Esophagus muscularis mucosa (tissue), 4 donors: ENCODE measurements at regions not wholly inside any gene's neighbourhood (a gene's known extent, or its start where the extent isn't known, plus 50 kb on each side); places are given as distances from the start of the nearest gene placed in this dataset.

Experiments used
- DNase-seq: peaks from one replicate; pipeline ENCODE4 v3.0.0-alpha.2; 2017; ENCODE audit errors: extremely low spot score
- H3K27ac ChIP-seq, 4 donors: fragments of 200-600 bp; sonication (generic); replicated peaks in 1 of 4; 1 replicate in 3 of 4; 2 replicates in 1 of 4; pipeline ENCODE4 v1.5.1; 2016 to 2019; ENCODE audit warnings: mild to moderate bottlenecking in 1 of 4
- H3K27me3 ChIP-seq, 4 donors: fragments of 200-600 bp; sonication (generic); one replicate each; pipeline versions ENCODE4 v1.5.1 to v1.6.0; 2016 to 2019
- H3K36me3 ChIP-seq, 4 donors: fragments of 200-600 bp; sonication (generic); one replicate each; pipeline ENCODE4 v1.5.1; 2016 to 2019
- H3K4me1 ChIP-seq, 4 donors: fragments of 200-600 bp; sonication (generic); one replicate each; pipeline ENCODE4 v1.5.1; 2016 to 2019
- H3K4me3 ChIP-seq, 4 donors: fragments of 200-600 bp; sonication (generic); 1 replicate in 2 of 4; 2 replicates in 2 of 4; pipeline ENCODE4 v1.5.1; 2016 to 2019; ENCODE audit warnings: mild to moderate bottlenecking in 4 of 4, moderate library complexity in 1 of 4
- H3K9me3 ChIP-seq, 4 donors: fragments of 200-600 bp; sonication (generic); 1 replicate in 3 of 4; 2 replicates in 1 of 4; pipeline ENCODE4 v1.5.1; 2016 to 2019
- CTCF ChIP-seq, 3 experiments: fragments of 200-600 bp in 2 of 3; fragments of 450-650 bp in 1 of 3; sonication (generic) in 2 of 3; IDR thresholded peaks; one replicate each; pipeline ENCODE4 v1.5.1; 2017 to 2019; ENCODE audit warnings: antibody characterized with exemption in 3 of 3, mild to moderate bottlenecking in 2 of 3, moderate library complexity in 1 of 3
- EP300 ChIP-seq: sonication (generic); formaldehyde crosslinking; IDR thresholded peaks from one replicate; pipeline ENCODE4 v1.6.1; 2017; ENCODE audit warnings: antibody characterized with exemption
- POLR2A ChIP-seq: fragments of 450-650 bp; IDR thresholded peaks from one replicate; pipeline ENCODE4 v1.6.1; 2017; ENCODE audit warnings: antibody characterized with exemption, moderate library complexity, mild to moderate bottlenecking, low read depth
- POLR2AphosphoS5 ChIP-seq, 2 donors: sonication (generic); formaldehyde crosslinking; IDR thresholded peaks; one replicate each; pipeline ENCODE4 v1.6.1; 2017; ENCODE audit warnings: antibody characterized with exemption in 2 of 2
- WGBS: methylation state at CpG from one replicate; pipeline ENCODE4 v1.1.5; 2018; 5-methylcytosine and 5-hydroxymethylcytosine counted together
- intact Hi-C: fragments of 100-400 bp; cut with DNase I; formaldehyde crosslinking; loops from one replicate; pipeline ENCODE4 v1.15.1; 2023

DNA sequence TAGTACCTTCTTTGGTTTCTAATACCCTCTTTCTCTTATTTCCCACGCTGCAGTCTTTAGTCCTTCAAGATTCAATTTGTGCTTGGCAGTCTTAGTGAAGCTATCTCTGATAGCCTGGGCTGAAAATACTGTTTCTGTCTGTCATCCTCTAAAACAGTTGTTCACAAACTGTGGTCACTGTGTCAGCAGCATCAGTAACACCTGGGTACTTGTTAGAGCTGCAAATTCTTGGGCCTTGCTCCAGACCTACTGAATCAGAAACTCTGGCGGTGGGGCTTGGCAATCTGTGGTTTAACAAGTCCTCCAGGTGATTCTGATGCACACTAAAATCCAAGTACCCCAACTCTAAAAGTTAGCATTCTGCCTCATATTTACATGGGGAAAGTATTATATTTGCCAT is 217.5 kb upstream of the SEL1L start:
- Histone ChIP-seq H3K4me1 (no peaks in the 10 kb centered on the region), H3K27me3 (no peaks in the 10 kb centered on the region), H3K9me3 (no peaks in the 10 kb centered on the region), H3K4me3 (no peak overlapping the region), H3K36me3 (no peaks in the 10 kb centered on the region), H3K27ac (no peak overlapping the region)
- WGBS = 85% methylated on average over 2 of the region's 2 CpGs
- DNase-seq = no peak
- intact Hi-C loops = no loop called here
- TF ChIP-seq POLR2AphosphoS5 (IDR thresholded peaks at IDR 0.05) (no peak), CTCF (IDR thresholded peaks at IDR 0.05) (no peak), EP300 (no peak), POLR2A (no peak)

DNA sequence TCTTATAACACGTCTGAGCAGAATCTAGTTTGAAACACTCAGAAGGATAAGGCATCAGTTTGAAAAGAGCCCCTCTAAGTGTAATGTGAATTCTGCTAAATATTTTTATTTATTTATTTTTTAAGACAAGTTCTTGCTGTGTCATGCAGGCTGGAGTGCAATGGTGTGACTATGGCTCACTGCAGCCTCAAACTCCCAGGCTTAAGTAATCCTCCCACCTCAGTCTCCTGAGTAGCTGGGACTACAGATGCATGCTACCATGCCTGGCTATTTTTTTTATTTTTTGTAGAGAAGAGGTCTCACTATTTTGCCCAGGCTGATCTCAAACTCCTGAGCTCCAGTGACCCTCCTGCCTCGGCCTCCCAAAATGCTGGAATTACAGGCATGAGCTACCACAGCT is 225.9 kb upstream of the SEL1L start:
- intact Hi-C loops = no loop called here
- Histone ChIP-seq H3K9me3 (no peaks in the 10 kb centered on the region), H3K4me3 (no peak overlapping the region), H3K36me3 (no peaks in the 10 kb centered on the region), H3K27me3 (no peaks in the 10 kb centered on the region), H3K27ac (no peak overlapping the region), H3K4me1 (no peaks in the 10 kb centered on the region)
- no peak for DNase-seq
- WGBS = 73% methylated on average over 2 of the region's 2 CpGs
- TF ChIP-seq POLR2AphosphoS5 (IDR thresholded peaks at IDR 0.05) = no peak
- no peak for TF ChIP-seq POLR2A
- TF ChIP-seq CTCF (IDR thresholded peaks at IDR 0.05) = no peak
- no peak for TF ChIP-seq EP300

DNA sequence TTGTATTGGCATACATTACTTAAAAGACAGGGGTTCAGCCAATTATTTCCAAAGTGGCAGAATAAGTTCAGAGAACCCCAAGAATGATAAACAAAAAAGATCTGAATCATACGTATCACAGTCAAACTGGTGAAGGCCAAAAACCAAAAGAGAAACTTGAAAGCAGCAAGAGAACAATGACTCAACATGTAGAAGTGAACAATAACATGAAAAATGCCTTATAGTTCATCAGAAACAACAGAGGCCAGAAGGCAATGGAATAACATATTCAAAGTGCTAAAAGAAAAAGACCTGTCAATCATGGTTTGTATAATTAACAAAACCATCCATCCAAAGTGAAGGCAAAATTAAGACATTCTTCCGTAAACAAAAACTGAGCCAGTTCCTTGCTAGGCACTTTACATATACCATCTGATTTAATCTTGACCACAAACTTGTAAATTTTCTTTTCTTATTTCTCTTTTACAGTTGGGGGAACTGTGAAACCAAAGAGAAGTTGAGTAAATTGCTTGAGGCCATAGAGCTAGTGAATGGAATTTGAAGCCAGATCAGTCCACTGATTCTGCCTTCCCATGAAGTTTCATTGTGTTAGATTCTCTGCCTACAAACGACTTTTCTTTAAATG is 232.1 kb upstream of the SEL1L start:
- TF ChIP-seq EP300 (no peak), CTCF (IDR thresholded peaks at IDR 0.05) (no peak), POLR2AphosphoS5 (IDR thresholded peaks at IDR 0.05) (no peak)
- no peak overlapping the region for H3K4me3 ChIP-seq
- H3K36me3 ChIP-seq = no peaks in the 10 kb centered on the region
- no peaks in the 10 kb centered on the region for H3K9me3 ChIP-seq
- DNase-seq = no peak
- no peak overlapping the region for H3K27ac ChIP-seq
- intact Hi-C loops = no loop called here
- no peaks in the 10 kb centered on the region for H3K27me3 ChIP-seq
- H3K4me1 ChIP-seq = no peaks in the 10 kb centered on the region
- WGBS = 59% methylated on average over 3 of the region's 3 CpGs

DNA sequence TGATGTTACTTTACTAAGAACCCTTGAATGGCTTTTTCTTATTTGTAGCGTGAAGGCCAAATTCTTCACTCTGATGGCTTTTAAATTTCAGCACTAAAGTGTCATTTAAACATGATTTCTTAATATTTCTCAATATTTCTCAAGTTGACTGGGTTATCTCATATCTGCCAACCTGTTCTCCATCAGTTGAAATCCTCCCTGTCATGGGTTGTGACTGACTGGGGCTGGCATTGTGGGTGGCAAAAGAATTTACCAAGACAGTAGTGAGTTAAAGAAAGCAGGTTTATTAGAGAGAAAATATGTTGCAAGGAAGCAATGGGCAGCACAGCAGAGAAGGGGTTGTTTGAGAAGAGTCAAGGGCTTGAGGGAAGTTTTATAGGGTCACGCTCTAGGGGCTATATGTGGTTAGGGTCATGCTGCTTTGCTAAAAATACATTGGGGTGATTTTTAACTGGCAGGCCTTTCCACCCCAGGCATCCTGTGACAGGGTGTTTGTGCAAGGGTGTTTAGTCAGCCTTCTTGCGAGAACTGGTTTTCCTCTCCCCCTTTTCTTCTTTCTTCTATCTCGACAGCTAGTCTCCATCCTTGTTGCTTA is 232.8 kb upstream of the SEL1L start:
- Histone ChIP-seq H3K4me1 (no peaks in the 10 kb centered on the region), H3K27ac (no peak overlapping the region), H3K9me3 (no peaks in the 10 kb centered on the region), H3K27me3 (no peaks in the 10 kb centered on the region), H3K4me3 (no peak overlapping the region), H3K36me3 (no peaks in the 10 kb centered on the region)
- TF ChIP-seq POLR2A (no peak), POLR2AphosphoS5 (IDR thresholded peaks at IDR 0.05) (no peak), EP300 (no peak), CTCF (IDR thresholded peaks at IDR 0.05) (no peak)
- no peak for DNase-seq
- 80% methylated on average over 4 of the region's 4 CpGs for WGBS
- intact Hi-C loops = no loop called here
